DMS79 treated with DMSO at 0.1 percent for 48 hours (cell line): ENCODE measurements at regions not wholly inside any gene's neighbourhood (a gene's known extent, or its start where the extent isn't known, plus 50 kb on each side); places are given as distances from the start of the nearest gene placed in this dataset.
"Not testable (repeated sequence)": the region's sequence is repeated elsewhere in the genome, so short reads cannot be mapped to it uniquely, and the experiment has no call there.

ENCODE experiments used
- DNase-seq: peaks from one replicate; lab custom pipeline; 2025; lab: John Stamatoyannopoulos, UW

GRCh38 chrX:13186643-13187042 is 133.2 kb downstream of the ATXN3L start:
- not testable (repeated sequence) for DNase-seq

- DNase-seq, result no peak
Observed at GRCh38 chrX:13180807-13181206, 136.4 kb upstream of the FAM9C start.

GRCh38 chrX:13179586-13179985 is 135.2 kb upstream of the FAM9C start:
- DNase-seq, result no peak

- DNase-seq, result no peak
Observed at GRCh38 chrX:13179100-13179499, 134.7 kb upstream of the FAM9C start.

- DNase-seq, result no peak
Observed at GRCh38 chrX:13177921-13178566, 133.6 kb upstream of the FAM9C start.

GRCh38 chrX:13175056-13175455 is 130.6 kb upstream of the FAM9C start:
- DNase-seq, result no peak

- DNase-seq, result no peak
Observed at GRCh38 chrX:13170966-13171558, 126.6 kb upstream of the FAM9C start.

GRCh38 chrX:13169684-13170083 is 125.3 kb upstream of the FAM9C start:
- DNase-seq, result no peak

GRCh38 chrX:13168269-13168668 is 123.8 kb upstream of the FAM9C start:
- DNase-seq, result no peak

- DNase-seq, result no peak
Observed at GRCh38 chrX:13167481-13168231, 123.2 kb upstream of the FAM9C start.

GRCh38 chrX:13165266-13166189 is 121.1 kb upstream of the FAM9C start:
- no peak for DNase-seq

GRCh38 chrX:13164611-13165010 is 120.2 kb upstream of the FAM9C start:
- no peak for DNase-seq

- DNase-seq, result no peak
Observed at GRCh38 chrX:13162772-13163410, 118.5 kb upstream of the FAM9C start.

- DNase-seq, result no peak
Observed at GRCh38 chrX:13159886-13160285, 115.5 kb upstream of the FAM9C start.

- no peak for DNase-seq
Observed at GRCh38 chrX:13158911-13159310, 114.5 kb upstream of the FAM9C start.

GRCh38 chrX:13155550-13155949 is 111.1 kb upstream of the FAM9C start:
- not testable (repeated sequence) for DNase-seq

- DNase-seq, result no peak
Observed at GRCh38 chrX:13153796-13154195, 109.4 kb upstream of the FAM9C start.

GRCh38 chrX:13152518-13153185 is 108.2 kb upstream of the FAM9C start:
- no peak for DNase-seq

GRCh38 chrX:13151828-13152517 is 107.6 kb upstream of the FAM9C start:
- no peak for DNase-seq

GRCh38 chrX:13149702-13150350 is 105.4 kb upstream of the FAM9C start:
- DNase-seq, result no peak
